Nucleus accumbens (tissue), 56 donors: ENCODE measurements at regions not wholly inside any gene's neighbourhood (a gene's known extent, or its start where the extent isn't known, plus 50 kb on each side); places are given as distances from the start of the nearest gene placed in this dataset.

Source experiments
- DNase-seq, 56 donors: peaks; one replicate each; lab custom pipeline; 2025; lab: John Stamatoyannopoulos, UW

- DNase-seq, result no peak
These were observed 298.9 kb downstream of the TCERG1L start for GRCh38 chr10:131012641-131012985.

DNA sequence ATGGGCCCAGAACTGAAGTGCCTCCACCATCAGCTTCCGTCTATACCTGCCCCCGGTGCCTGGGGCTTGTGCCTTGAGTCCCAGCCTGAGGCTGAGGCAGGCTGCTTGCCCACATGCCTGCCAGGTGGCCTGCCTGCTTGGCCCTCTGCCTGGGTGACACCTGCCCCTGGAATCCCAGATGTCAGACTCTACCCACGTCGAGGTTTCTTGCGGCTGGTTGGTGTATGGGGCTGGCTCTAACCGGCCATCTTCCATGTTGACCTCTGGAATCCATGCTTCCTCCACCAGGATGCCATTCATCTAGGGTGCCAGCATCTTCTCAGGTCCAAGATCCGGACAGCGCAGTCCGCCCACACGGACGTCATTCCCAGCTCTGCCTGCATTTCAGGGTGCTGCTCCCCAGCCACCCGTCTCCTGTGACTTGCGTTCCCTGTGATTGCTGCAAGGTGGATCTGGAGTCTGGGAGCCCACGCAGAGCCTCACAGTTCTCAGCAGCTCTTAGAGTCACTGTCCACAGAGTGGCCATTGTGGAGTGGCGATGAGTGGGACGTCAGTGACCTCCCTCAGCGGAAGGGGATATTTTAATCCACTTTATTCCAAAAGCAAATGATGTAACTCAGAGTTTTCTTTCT lies 298.1 kb downstream of the TCERG1L start:
- no peak for DNase-seq

DNA sequence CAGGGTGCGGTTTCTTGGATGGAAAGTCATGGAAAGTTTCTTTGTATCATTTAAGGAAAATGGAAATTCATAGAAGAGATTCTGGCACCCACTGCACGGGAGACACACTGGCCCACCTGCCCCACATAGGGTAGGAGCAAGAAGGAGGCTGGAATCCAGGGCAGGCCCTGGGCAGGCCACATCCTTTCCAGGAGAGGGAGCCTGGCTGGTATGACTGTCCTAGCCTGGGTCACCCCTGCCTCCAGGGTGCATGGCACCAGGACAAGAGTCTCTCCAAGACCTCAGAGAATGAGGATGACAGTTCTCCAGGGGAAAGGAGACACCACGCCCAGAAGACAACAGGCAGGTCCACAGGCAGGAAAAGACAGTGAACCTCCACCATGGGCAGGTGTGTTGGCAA lies 297.2 kb downstream of the TCERG1L start:
- DNase-seq, result no peak

GRCh38 chr10:131015271-131015670 lies 296.2 kb downstream of the TCERG1L start:
- no peak for DNase-seq

GRCh38 chr10:131016556-131016955 lies 295.0 kb downstream of the TCERG1L start:
- DNase-seq, result no peak

DNA sequence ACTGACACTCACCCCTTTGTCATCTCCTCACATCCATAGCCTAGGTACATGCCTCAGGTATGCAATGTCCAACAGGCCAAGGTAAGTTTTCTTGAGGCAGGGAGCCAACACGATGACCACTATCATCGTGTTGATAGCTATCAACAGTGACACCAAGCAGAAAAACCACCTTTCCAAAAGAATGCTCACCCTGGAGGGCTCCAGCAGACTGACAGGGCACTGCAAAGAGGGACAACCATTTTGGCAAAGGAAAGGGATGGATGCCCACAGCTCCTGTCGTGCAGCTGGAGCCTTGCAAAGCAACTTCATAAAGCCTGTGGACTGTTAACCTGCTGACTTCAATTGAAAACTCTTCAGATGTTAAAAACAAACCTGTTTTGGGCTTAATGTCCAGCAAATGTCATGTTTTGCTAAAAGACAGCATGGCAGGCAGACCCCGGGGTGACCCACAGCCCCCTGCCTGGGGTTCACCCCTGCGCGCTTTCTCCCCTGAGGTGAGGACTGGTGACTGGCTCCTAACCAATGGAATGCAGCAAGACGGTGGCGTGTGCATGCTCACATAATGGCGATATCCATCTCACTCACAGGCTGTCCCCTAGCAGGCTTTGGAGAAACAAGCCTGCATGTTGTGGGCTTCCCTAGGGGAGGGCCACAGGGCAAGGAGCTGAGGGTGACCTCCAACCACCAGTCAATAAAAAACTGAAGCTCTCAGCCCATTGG lies 293.8 kb downstream of the TCERG1L start:
- DNase-seq, result no peak

DNA sequence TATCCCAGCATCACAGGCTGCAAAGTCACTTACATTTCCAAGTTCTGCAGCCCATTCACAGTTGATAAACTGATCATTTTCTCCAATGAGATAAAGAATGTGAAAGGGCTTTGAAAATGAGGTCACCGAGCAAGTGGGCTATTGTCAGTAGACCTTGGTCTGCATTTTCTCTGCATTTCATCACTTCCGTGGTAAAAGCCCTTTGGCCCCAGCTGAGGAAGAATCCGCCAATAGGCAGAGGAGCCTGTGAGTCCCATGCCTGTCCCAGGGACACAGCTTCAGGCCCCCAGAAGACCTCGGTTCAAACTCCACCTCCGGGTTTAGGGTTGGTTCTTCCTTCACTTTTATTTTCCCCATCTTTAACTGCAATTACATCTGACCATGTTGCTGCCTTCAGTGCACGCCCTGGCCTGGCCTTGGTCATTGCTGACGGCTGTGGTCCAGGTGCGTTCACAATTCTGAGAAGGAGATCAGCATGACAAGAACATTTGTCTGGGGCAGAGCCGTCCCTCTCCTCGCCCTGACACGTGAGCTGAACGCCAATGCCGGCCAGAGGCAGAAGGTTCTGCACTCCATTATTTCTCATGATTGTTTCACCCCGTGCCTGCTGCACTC lies 292.5 kb downstream of the TCERG1L start:
- no peak for DNase-seq

- no peak for DNase-seq
These were observed 291.8 kb downstream of the TCERG1L start for GRCh38 chr10:131019696-131020095.

GRCh38 chr10:131020775-131021174 lies 290.7 kb downstream of the TCERG1L start:
- DNase-seq, result no peak

DNA sequence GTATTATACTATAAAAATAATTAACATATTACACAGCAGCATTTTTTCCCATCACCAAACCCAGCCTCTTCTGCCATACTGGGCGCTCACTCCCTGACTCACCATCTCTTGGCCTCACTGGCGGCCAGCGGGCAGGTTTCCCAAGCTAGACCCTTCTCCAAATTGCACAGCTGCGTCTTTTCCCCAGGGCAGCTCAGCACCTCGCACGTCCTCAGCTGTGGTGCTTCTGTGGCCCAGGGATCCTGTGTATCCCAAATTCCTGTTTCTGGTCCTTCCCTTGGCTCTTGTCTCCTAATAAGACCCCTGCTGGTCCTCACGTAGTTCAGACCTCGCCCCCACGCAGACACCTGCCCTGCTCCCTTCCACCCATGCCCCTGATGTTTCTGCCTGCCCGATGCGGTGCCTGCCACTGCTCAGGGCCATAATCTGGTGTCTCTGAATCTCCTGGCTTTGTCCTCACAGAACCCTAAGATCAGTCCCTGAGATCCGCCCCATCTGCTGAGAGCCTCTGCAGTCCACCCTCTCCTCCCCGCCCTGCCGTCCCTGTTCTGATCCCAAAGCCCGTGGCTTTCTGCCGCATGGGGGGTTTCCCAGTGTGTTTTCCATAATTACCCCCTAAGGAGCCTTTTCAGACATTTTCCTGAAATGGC lies 290.1 kb downstream of the TCERG1L start:
- no peak for DNase-seq

GRCh38 chr10:131021969-131022368 lies 289.6 kb downstream of the TCERG1L start:
- DNase-seq, result no peak

DNA sequence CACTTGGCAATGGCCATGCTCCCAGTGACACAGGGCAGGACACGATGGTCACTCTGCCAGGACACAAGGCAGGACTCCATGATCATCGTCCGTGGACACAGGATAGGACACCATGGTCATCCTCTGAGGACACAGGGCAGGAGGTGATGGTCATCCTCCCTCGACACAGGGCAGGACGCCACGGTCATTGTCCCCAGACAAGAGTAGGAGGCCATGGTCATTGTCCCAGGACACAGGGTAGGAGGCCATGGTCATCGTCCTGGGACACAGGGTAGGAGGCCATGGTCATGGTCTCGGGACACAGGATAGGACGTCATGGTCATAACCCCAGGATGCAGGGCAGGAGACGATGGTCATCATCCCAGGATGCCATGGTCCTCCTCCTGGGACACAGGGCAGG lies 289.2 kb downstream of the TCERG1L start:
- no peak for DNase-seq

DNA sequence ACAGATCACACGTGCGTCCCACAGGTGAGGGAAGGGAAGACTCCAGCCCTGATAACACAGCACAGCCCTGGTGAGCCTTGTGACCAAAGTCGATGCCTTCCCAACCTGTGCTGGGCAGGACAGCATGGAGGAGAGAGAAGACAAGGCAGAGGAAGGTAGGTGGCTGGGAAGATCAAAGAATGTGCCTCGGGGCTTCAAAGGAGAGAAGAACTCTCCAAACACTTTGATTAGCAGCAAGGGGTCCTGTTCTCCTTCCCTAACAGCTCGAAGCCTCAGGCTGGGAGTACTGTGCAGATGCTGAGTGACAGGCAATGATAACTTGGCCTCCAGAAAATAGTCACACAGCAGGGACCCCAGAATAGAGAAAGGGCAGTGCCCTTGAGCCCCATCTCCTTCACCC lies 288.5 kb downstream of the TCERG1L start:
- DNase-seq, result no peak

DNA sequence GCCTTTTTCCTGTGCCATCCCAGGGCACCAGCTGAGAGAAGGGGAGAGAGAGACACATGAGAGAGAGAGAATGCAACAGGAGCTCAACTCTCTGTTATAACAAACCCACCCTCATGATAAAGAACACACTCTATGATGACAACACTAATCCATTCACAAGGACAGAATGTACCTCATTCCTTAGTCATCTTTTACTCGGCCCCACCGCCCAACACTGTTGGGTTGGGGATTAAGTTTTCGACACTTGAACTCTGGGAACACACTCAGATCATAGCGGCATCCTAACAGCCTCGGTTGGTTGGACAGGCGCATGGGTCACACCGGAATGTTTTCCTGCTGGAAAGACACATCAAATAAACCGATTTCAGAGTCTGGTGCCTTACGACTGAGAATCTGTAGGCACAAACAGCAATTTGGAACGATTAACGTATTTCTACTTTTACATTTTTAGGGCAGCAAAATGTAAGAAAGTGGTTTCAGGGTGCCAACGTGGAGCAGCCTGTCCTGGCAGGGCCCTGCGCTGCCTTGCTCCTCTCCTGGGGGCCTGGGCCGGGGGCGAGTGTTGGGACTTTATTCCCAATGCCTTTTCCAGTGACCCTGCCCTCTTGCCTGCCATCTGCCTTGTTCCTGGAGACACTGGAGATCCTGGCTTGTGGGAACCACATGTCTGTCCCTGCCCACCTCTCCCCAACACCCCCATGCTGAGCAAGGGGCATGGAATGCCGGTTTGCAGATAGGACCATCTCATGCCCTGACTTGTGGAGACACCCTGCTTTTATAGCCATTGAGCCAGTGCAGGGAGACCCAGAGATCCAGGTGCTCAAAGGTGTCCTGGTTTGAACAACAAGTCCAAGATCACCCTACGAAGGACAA lies 287.0 kb downstream of the TCERG1L start:
- DNase-seq, result no peak

DNA sequence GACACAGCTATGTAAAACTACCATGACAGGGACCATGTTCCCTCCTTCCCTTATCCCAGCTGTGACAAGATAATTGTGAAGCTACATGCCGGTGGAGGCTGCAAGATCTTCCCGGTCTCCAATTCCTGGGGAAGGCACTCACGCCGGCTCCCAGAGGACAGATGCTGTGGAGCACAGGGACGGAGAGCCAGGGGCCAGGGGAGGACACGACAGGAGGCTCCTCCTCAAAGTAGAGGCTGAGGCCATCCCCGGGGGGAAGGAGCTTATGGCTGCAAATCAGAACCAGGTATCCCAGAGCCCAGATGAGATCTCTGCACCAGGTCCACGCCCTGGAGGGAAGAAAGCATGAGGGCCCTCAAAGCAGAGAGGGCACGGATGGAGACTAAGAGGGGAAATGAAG lies 286.2 kb downstream of the TCERG1L start:
- no peak for DNase-seq

- DNase-seq, result no peak
These were observed 284.3 kb downstream of the TCERG1L start for GRCh38 chr10:131027256-131027655.

- DNase-seq, result no peak
These were observed 280.2 kb downstream of the TCERG1L start for GRCh38 chr10:131031346-131031745.

DNA sequence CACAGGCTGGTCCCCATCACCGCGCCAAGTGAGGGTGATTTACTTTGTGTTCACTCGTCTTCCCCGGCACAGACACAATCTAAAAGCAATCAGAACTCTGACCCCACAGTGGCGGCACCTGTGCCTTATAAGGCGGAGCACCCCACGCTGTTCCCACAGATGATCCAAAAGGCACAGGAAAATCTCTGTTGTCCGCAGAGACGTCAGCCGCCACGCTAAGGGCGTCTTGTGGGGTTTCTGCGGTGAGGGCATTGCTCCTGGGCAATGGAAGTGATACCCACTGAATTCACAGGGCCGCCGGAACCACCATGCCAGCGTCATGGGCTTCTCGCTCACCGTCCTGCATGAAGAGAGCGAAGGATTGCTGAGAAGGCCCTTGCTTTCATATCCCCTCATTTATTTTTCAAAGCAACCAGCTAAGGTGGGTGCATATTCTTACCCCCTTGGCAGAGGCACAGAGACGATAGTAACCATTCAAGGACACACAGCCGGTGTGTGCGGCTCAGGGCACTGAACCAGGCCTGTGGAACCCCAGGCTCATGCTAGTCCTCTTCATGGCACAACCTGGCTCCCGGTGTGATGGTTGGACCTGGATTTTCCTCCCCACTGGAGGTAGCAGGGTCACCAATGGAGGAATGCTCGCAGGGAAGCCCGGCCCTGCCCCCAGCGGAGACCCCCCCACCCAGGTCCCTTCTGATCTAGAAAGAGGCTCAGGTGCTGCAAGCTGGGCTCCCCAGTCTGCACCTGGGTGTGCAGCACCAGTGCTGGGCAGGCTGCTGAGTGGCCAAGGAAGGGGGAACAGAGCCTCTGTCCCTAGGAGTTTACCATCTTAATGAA lies 279.0 kb downstream of the TCERG1L start:
- no peak for DNase-seq

- no peak for DNase-seq
These were observed 278.1 kb downstream of the TCERG1L start for GRCh38 chr10:131033166-131034085.
